DLD1 (cell line): ENCODE measurements at regions not wholly inside any gene's neighbourhood (a gene's known extent, or its start where the extent isn't known, plus 50 kb on each side); places are given as distances from the start of the nearest gene placed in this dataset.

ENCODE experiments used
- in situ Hi-C: cut with HindIII; loops from 2 replicates; pipeline ENCODE4 v1.10.0; 2017; ENCODE audit warnings: low sequenced_read_pairs

- in situ Hi-C loops, result no loop called here
These were observed 109.3 kb upstream of the TNRC6C start for GRCh38 chr17:77849239-77849638.

- in situ Hi-C loops, result no loop called here
These were observed 106.6 kb upstream of the TNRC6C start for GRCh38 chr17:77851921-77852320.

- in situ Hi-C loops, result no loop called here
These were observed 105.8 kb upstream of the TNRC6C start for GRCh38 chr17:77852731-77853130.

- in situ Hi-C loops, result no loop called here
These were observed 105.1 kb upstream of the TNRC6C start for GRCh38 chr17:77853191-77853977.

GRCh38 chr17:77854083-77854758 lies 104.3 kb upstream of the TNRC6C start:
- in situ Hi-C loops, result no loop called here

- in situ Hi-C loops, result no loop called here
These were observed 103.5 kb upstream of the TNRC6C start for GRCh38 chr17:77854759-77855745.

GRCh38 chr17:77856551-77857305 lies 101.8 kb upstream of the TNRC6C start:
- in situ Hi-C loops, result no loop called here

GRCh38 chr17:77857306-77857555 lies 101.3 kb upstream of the TNRC6C start:
- in situ Hi-C loops, result no loop called here

- in situ Hi-C loops, result no loop called here
These were observed 100.9 kb upstream of the TNRC6C start for GRCh38 chr17:77857613-77858012.

- in situ Hi-C loops, result no loop called here
These were observed 100.0 kb upstream of the TNRC6C start for GRCh38 chr17:77858291-77859034.

GRCh38 chr17:77859035-77859810 lies 99.3 kb upstream of the TNRC6C start:
- in situ Hi-C loops, result no loop called here

GRCh38 chr17:77861133-77861695 lies 97.3 kb upstream of the TNRC6C start:
- in situ Hi-C loops, result no loop called here

GRCh38 chr17:77861981-77862645 lies 96.4 kb upstream of the TNRC6C start:
- in situ Hi-C loops, result no loop called here

- in situ Hi-C loops, result no loop called here
These were observed 95.4 kb upstream of the TNRC6C start for GRCh38 chr17:77862890-77863813.

- in situ Hi-C loops, result no loop called here
These were observed 94.7 kb upstream of the TNRC6C start for GRCh38 chr17:77863814-77864161.

- in situ Hi-C loops, result no loop called here
These were observed 94.0 kb upstream of the TNRC6C start for GRCh38 chr17:77864234-77865111.
